ENCODE measurements at regions not wholly inside any gene's neighbourhood (a gene's known extent, or its start where the extent isn't known, plus 50 kb on each side); places are given as distances from the start of the nearest gene placed in this dataset.

- TF ChIP-seq, protein P1, sequence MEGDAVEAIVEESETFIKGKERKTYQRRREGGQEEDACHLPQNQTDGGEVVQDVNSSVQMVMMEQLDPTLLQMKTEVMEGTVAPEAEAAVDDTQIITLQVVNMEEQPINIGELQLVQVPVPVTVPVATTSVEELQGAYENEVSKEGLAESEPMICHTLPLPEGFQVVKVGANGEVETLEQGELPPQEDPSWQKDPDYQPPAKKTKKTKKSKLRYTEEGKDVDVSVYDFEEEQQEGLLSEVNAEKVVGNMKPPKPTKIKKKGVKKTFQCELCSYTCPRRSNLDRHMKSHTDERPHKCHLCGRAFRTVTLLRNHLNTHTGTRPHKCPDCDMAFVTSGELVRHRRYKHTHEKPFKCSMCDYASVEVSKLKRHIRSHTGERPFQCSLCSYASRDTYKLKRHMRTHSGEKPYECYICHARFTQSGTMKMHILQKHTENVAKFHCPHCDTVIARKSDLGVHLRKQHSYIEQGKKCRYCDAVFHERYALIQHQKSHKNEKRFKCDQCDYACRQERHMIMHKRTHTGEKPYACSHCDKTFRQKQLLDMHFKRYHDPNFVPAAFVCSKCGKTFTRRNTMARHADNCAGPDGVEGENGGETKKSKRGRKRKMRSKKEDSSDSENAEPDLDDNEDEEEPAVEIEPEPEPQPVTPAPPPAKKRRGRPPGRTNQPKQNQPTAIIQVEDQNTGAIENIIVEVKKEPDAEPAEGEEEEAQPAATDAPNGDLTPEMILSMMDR (IDR thresholded peaks at IDR 0.05 in 2 of 3, conservative IDR thresholded peaks at IDR 0.05 in 1 of 3; ENCODE audit: control insufficient read depth in 2 of 3, extremely low read depth in 1 of 3, insufficient read depth in 1 of 3, low read depth in 3 of 3, low read length in 3 of 3): no peak
- TF ChIP-seq, protein P2, sequence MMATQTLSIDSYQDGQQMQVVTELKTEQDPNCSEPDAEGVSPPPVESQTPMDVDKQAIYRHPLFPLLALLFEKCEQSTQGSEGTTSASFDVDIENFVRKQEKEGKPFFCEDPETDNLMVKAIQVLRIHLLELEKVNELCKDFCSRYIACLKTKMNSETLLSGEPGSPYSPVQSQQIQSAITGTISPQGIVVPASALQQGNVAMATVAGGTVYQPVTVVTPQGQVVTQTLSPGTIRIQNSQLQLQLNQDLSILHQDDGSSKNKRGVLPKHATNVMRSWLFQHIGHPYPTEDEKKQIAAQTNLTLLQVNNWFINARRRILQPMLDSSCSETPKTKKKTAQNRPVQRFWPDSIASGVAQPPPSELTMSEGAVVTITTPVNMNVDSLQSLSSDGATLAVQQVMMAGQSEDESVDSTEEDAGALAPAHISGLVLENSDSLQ (IDR thresholded peaks at IDR 0.05): no peak
These were observed 174.6 kb downstream of the ABHD5 start for GRCh38 chr3:43865351-43865750.
